Endothelial cell of umbilical vein (primary cell): ENCODE measurements at regions not wholly inside any gene's neighbourhood (a gene's known extent, or its start where the extent isn't known, plus 50 kb on each side); places are given as distances from the start of the nearest gene placed in this dataset.

Experiments used
- BruUV-seq: library from RNA; stranded (reverse); fragments of 400-500 nt; replicated peaks from 2 replicates; lab custom pipeline; 2021; lab: Mats Ljungman, UMichigan
- CTCF ChIA-PET: fragments of 300-600, 350-600 bp; sonication (Branson Sonifier 250); formaldehyde crosslinking; loops from one replicate; lab custom pipeline; 2021; ENCODE audit warnings: antibody characterized with exemption, inconsistent platforms; lab: Charles Lee
- POLR2A ChIA-PET: fragments of 300-600, 350-600 bp; sonication (Branson Sonifier 250); formaldehyde crosslinking; loops from one replicate; lab custom pipeline; 2021; ENCODE audit warnings: antibody characterized with exemption, inconsistent platforms; lab: Charles Lee
- DNase-seq: peaks from one replicate; pipeline ENCODE4 v3.0.0-alpha.2; 2011; ENCODE audit warnings: low read depth, low spot score
- FAIRE-seq: peaks from 2 replicates; lab custom pipeline; 2011; peaks lifted over from hg19 to GRCh38; lab: Jason Lieb, UNC
- H2AFZ ChIP-seq: 2 replicates; pipeline ENCODE4 v1.6.0; 2012; ENCODE audit warnings: low read depth, low read length, control low read depth, inconsistent platforms
- H3K27ac ChIP-seq: 2 replicates; pipeline ENCODE4 v1.5.1; 2011; ENCODE audit warnings: low read depth, mild to moderate bottlenecking, control low read depth, low read length, moderate library complexity; ENCODE audit not compliant: insufficient read depth
- H3K27me3 ChIP-seq, 2 experiments: 2 replicates each; pipeline versions ENCODE4 v1.6.0 to v1.6.1; 2011; ENCODE audit warnings: low read length in 2 of 2, mixed read lengths in 1 of 2; ENCODE audit not compliant: control insufficient read depth in 2 of 2, insufficient read depth in 2 of 2
- H3K36me3 ChIP-seq, 2 experiments: 2 replicates in 1 of 2; 3 replicates in 1 of 2; pipeline ENCODE4 v1.5.1; 2011; ENCODE audit warnings: low read length in 2 of 2, mild to moderate bottlenecking in 1 of 2, moderate library complexity in 1 of 2; ENCODE audit not compliant: control insufficient read depth in 2 of 2, insufficient read depth in 2 of 2; ENCODE audit errors: extremely low read depth in 1 of 2
- H3K4me1 ChIP-seq: 3 replicates; pipeline ENCODE4 v1.5.1; 2011; ENCODE audit warnings: mild to moderate bottlenecking, low read length; ENCODE audit not compliant: control insufficient read depth, insufficient read depth; ENCODE audit errors: extremely low read depth
- H3K4me2 ChIP-seq: 2 replicates; pipeline ENCODE4 v1.6.1; 2011; ENCODE audit warnings: low read length, control low read depth, mixed read lengths; ENCODE audit not compliant: insufficient read depth
- H3K4me3 ChIP-seq, 3 experiments: fragments of 200-600 bp in 1 of 3; sonication (generic), shearing (Covaris generic) in 1 of 3; replicated peaks in 1 of 3; 2 replicates each; pipeline ENCODE4 v1.5.1; 2011 to 2016; ENCODE audit warnings: control low read depth in 3 of 3, low read length in 3 of 3, mild to moderate bottlenecking in 2 of 3, inconsistent platforms in 1 of 3, low read depth in 1 of 3, moderate library complexity in 1 of 3; ENCODE audit not compliant: insufficient read depth in 1 of 3
- H3K79me2 ChIP-seq: 2 replicates; pipeline ENCODE4 v1.6.0; 2012; ENCODE audit warnings: low read length, inconsistent platforms; ENCODE audit not compliant: control insufficient read depth, insufficient read depth
- H3K9ac ChIP-seq: replicated peaks from 2 replicates; pipeline ENCODE3; 2011; ENCODE audit warnings: low read length, control low read depth; ENCODE audit not compliant: insufficient read depth; ENCODE audit errors: extremely low read depth
- H3K9me1 ChIP-seq: replicated peaks from 3 replicates; pipeline ENCODE4 v1.6.0; 2011; ENCODE audit warnings: mild to moderate bottlenecking, low read length; ENCODE audit not compliant: control insufficient read depth, insufficient read depth; ENCODE audit errors: extremely low read depth
- H3K9me3 ChIP-seq: replicated peaks from 2 replicates; pipeline ENCODE4 v1.5.1; 2012; ENCODE audit warnings: low read length, inconsistent platforms; ENCODE audit not compliant: control insufficient read depth, insufficient read depth
- H4K20me1 ChIP-seq: replicated peaks from 2 replicates; pipeline ENCODE3; 2011; ENCODE audit warnings: mild to moderate bottlenecking, low read length; ENCODE audit not compliant: control insufficient read depth, insufficient read depth; ENCODE audit errors: extremely low read depth
- CTCF ChIP-seq, 2 donors: IDR thresholded peaks; 1 replicate in 1 of 2; 2 replicates in 1 of 2; pipeline ENCODE4 v1.5.1; 2011; ENCODE audit warnings: low read length in 2 of 2, mild to moderate bottlenecking in 2 of 2, moderate library complexity in 2 of 2, control low read depth in 1 of 2, inconsistent platforms in 1 of 2, low read depth in 1 of 2; ENCODE audit not compliant: insufficient read depth in 1 of 2; ENCODE audit errors: extremely low read depth in 1 of 2
- EZH2 ChIP-seq: IDR thresholded peaks from 2 replicates; pipeline ENCODE4 v1.6.1; 2012; ENCODE audit warnings: borderline replicate concordance, low read depth, mild to moderate bottlenecking, moderate library complexity, low read length, inconsistent platforms; ENCODE audit not compliant: severe bottlenecking
- FOS ChIP-seq: IDR thresholded peaks from 2 replicates; pipeline ENCODE4 v1.6.1; 2011; ENCODE audit warnings: mild to moderate bottlenecking, low read length, moderate library complexity, borderline replicate concordance; ENCODE audit not compliant: insufficient read depth
- GATA2 ChIP-seq: IDR thresholded peaks from 2 replicates; pipeline ENCODE4 v1.7.0; 2011; ENCODE audit warnings: low read depth, mild to moderate bottlenecking, moderate library complexity, mixed read lengths, low read length; ENCODE audit not compliant: insufficient read length, insufficient read depth
- JUN ChIP-seq: IDR thresholded peaks from 2 replicates; pipeline ENCODE4 v1.6.1; 2011; ENCODE audit warnings: borderline replicate concordance, low read depth; ENCODE audit not compliant: insufficient read length, insufficient read depth
- MYC ChIP-seq: IDR thresholded peaks from one replicate; pipeline ENCODE4 v1.6.1; 2011; ENCODE audit warnings: mild to moderate bottlenecking, low read depth, low read length
- POLR2A ChIP-seq: IDR thresholded peaks from 2 replicates; pipeline ENCODE4 v1.6.1; 2012; ENCODE audit warnings: low read depth, mild to moderate bottlenecking, control low read depth, low read length
- POLR2AphosphoS5 ChIP-seq: IDR thresholded peaks from 2 replicates; pipeline ENCODE4 v1.6.1; 2012; ENCODE audit warnings: low read depth, mild to moderate bottlenecking, control low read depth, low read length, moderate library complexity; ENCODE audit not compliant: insufficient read depth
- dilution Hi-C: fragments of 300-500 bp; cut with MboI; formaldehyde crosslinking; loops from one replicate; pipeline ENCODE4 v1.15.0; 2019; ENCODE audit warnings: low sequenced_read_pairs; ENCODE audit not compliant: extremely low pct_ligation_motif_present
- intact Hi-C: fragments of 100-400 bp; cut with micrococcal nuclease; formaldehyde crosslinking; loops from one replicate; pipeline ENCODE4 v1.10.0; 2022
- TF ChIP-seq, protein P1 (sequence below): IDR thresholded peaks from 2 replicates; pipeline ENCODE4 v1.6.1; 2011; ENCODE audit not compliant: insufficient read depth, insufficient read length

GRCh38 chr2:40867829-40868228 lies 415.9 kb upstream of the SLC8A1 start:
- CTCF ChIA-PET: no interaction called here
- intact Hi-C loops (no loop called here), dilution Hi-C loops (no loop called here)
- Histone ChIP-seq H3K9ac (no peak overlapping the region), H3K9me1 (no peaks in the 10 kb centered on the region), H2AFZ (no peak overlapping the region), H3K4me1 (no peaks in the 10 kb centered on the region), H3K27ac (no peak overlapping the region), H4K20me1 (no peaks in the 10 kb centered on the region), H3K79me2 (no peaks in the 10 kb centered on the region), H3K27me3 (no peaks in the 10 kb centered on the region), H3K9me3 (no peaks in the 10 kb centered on the region), H3K4me3 (no peak overlapping the region), H3K36me3 (no peaks in the 10 kb centered on the region), H3K4me2 (no peak overlapping the region)
- FAIRE-seq (no peak), DNase-seq (no peak)
- BruUV-seq: no TSS peak
- TF ChIP-seq JUN (no peak), MYC (no peak), POLR2A (no peak), CTCF (IDR thresholded peaks at IDR 0.05; ENCODE audit: extremely low read depth in 1 of 2, insufficient read depth in 1 of 2, low read depth in 1 of 2, low read length in 2 of 2) (no peak), GATA2 (no peak), FOS (no peak), POLR2AphosphoS5 (no peak), EZH2 (no peak)
- TF ChIP-seq, protein P1, sequence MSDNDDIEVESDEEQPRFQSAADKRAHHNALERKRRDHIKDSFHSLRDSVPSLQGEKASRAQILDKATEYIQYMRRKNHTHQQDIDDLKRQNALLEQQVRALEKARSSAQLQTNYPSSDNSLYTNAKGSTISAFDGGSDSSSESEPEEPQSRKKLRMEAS: no peak
- POLR2A ChIA-PET: no interaction called here
